HG03196 (cell line): ENCODE measurements at regions not wholly inside any gene's neighbourhood (a gene's known extent, or its start where the extent isn't known, plus 50 kb on each side); places are given as distances from the start of the nearest gene placed in this dataset.

Experiments
- ATAC-seq: cut with Tn5 transposase; IDR thresholded peaks from one replicate; pipeline ENCODE4 v1.9.1; 2021; ENCODE audit not compliant: unreplicated experiment

GRCh38 chr4:45102716-45103115 is 376.4 kb upstream of the GNPDA2 start:
- ATAC-seq, result no peak

DNA sequence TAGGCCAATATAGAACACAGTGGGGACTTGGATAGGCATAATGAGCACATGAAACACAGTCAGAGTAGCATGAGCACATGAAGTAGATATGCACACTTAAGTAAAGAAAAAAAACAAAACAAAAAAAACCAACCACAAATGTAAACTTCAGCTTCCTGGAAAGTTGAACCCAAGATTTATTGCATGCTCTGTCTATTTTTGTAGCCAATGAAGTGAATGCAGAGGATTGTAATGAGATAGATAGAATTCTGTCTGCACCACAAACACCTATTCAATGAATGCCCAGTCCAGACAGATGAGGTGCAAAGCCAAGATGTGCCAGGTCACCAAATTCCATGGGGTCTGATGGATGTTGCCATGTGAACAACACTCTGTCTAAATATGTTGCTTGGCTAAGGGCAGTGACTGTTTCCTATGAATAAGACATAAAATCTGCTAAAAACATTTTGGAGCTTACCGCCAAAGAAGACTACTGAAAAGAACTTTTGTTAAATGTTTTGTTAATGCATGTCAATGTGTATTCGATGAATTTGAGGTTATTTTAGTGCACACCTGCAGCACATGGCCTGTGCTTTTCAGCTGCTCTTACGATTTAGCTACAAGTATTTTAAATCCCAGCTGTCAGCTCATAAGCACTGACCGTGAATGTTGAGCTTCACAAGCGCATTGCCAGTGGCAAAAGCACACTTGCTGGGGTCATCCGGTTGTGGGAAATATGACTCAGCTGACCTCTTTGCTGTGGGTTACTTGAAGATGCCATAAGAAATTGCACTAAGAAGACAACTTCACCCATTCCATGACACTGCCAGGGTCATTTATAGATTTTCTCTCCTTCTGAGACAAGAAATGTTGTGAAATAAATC is 374.8 kb upstream of the GNPDA2 start:
- no peak for ATAC-seq

DNA sequence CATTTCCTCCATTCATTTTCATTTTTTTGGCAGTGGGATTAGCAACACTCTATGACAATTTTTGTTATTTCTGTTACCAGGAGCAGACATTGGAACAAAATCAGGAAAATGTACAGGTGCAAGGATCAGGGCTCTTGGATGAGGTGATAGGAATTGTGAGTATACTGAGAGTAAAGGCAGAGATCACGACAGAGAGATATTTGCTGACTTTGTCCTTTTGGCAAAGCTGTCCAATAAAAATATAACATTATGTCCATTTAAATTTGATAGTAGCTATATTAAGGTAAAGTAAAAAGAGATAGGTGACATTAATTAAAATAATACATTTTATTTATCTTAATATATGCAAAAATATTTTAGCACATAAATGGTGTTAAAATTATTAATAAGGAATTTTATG is 373.1 kb upstream of the GNPDA2 start:
- ATAC-seq, result no peak

- ATAC-seq, result no peak
Observed at GRCh38 chr4:45094684-45095083, 368.3 kb upstream of the GNPDA2 start.

DNA sequence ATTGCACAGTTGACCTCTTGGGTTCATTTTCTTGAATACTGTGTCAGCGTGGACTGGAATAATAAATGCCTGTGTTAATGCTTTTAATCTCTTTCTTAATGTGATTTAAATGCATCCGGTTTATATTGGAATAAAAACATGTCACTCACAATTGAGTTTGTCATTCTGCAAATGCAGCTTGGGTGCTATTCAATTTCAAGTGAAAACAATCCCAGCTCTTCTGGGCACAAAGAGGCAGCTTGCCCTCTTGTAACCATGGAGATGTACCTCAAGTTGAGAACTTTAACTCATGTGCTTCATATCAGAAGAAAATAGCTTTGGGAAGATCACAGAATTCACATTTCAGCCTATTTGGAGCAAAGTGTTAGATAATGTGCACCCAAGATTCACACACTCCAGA is 355.7 kb upstream of the GNPDA2 start:
- no peak for ATAC-seq

DNA sequence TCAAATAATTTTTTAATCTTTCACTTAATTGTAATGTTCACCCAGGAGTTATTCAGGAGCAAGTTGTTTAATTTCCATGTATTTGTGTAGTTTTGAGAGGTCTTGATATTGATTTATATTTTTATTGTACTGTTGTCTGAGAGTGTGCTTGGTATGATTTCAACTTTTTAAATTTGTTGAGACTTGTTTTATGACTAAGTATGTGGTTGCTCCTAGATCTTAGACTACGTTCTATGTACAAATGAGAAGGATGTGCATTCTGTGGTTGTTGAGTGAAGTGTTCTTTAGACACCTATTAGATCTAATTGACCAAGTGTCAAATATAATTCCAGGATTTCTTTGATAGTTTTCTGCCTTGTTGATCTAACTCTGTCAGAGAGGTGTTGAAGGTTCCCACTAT is 353.3 kb upstream of the GNPDA2 start:
- ATAC-seq, result no peak

DNA sequence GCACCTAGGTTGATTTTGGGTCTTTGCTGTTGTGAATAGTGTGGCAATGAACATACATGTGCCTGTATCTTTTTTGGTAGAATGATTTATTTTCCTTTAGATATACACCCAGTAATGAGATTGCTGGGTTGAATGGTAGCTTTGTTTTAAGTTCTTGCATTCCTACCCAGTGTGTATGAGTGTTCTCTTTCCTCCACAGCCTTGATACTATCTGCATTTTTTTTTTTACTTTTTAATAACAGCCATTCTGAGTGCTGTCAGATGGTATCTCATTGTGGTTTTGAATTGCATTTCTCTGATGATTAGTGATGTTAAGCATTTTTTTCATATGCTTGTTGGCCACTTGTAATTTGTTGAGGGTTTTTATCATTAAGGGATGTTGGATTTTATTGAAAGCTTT is 351.8 kb upstream of the GNPDA2 start:
- no peak for ATAC-seq

DNA sequence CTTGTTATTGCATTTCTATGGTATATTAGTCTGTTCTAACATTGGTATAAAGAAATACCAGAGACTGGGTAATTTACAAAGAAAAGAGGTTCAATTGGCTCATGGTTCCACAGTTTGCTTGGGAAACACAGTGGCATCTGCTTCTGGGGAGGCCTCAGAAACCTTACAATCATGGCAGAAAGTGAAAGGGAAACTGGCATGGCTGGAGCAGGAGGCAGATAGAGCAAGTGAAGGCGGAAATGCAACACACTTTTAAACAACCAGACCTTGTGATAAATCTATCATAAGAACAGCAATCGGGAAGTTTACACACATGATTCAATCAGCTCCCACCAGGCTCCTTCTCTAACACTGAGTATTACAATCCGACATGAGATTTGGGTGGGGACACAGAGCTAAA is 346.6 kb upstream of the GNPDA2 start:
- ATAC-seq, result no peak

DNA sequence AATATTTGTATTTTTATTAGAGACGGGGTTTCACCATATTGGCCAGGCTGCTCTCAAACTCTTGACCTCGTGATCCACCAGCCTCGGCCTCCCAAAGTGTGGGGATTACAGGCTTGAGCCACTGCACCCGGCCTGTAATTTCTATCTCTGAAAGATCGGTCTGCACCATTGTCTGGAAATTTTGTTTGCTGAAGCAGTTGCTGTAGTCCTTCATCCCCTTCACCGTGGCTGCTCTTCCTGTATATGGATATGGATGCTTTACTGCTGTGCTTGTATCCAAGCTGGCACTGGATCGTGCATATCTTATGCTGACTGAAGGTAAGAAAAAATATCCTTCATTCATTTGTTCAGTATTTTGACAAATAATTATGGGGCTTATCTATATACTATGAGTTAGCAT is 338.4 kb upstream of the GNPDA2 start:
- no peak for ATAC-seq

GRCh38 chr4:45063696-45064095 is 337.3 kb upstream of the GNPDA2 start:
- no peak for ATAC-seq

GRCh38 chr4:45062935-45063545 is 336.7 kb upstream of the GNPDA2 start:
- ATAC-seq, result no peak

- no peak for ATAC-seq
Observed at GRCh38 chr4:45043911-45044310, 317.6 kb upstream of the GNPDA2 start.

DNA sequence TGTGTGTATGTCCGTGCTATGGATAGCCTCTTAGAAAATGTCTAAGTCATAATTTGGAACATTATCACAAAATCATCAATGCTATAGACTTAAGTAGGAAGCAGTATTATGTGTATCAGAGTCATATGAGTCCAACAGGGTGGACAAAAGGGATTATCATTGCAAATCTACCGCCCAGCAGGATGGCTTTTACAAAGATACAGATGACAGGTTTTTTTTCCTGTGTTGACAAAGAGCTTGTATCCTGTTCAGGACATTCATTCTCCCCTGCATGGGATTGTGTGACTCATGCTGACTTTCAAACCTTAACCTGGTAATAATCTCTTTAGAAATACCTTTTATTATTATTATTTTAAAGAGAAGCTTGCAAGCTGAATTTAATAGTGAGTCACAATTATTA is 310.3 kb upstream of the GNPDA2 start:
- no peak for ATAC-seq

DNA sequence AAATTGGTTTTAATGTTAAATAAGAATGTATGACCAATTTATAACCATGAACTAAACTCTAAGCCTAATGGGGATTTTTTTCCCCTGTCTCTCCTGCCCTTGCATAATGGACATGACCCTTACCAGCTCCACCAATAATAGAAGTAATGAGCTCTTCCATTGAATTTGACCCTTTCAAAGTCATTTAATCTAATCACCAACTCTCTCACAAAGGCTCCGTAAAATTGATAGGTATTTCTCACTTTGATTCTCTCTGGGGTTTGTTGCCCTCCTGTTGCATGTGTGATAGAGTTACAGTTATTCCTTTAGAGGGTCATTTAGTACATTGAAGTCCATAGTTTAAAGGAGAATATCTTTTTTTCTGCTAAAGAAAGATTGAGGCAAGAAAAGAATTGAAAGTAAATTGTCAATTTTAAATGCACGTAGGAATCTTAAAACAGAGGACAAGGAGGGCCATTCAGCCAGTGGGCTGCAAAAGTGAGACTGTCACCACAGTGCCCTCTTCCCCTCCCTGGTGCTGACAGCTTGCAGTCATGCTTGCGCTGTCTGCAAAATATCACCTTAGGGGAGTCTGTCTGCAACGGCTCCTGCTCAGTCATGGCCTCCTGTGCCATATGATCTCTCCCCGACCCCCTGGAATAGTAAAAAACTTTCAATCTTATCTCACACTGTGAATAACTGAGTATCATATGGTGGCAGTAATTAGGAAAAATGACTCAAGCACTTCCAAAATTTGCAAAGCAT is 307.5 kb upstream of the GNPDA2 start:
- ATAC-seq, result no peak

DNA sequence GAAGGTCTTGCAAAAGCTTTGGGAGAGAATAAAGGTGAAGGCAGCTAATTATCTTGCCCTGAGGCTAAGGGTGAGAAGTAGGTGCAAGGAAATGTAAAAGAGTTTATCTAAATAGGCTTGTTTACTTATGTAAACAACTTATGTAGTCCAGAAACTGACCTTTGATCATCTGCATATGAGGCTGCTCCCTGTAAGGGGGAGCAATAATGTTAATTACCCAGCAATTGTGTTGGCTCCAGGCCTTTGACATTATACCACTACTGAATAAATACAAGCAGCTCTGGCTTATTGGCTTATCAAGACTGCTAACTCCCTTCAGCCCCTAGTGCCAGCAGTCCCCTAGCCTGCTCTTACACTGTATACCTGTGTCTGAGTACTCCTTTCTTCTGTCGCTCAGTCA is 303.7 kb upstream of the GNPDA2 start:
- ATAC-seq, result no peak

- no peak for ATAC-seq
Observed at GRCh38 chr4:45007508-45007907, 281.2 kb upstream of the GNPDA2 start.

DNA sequence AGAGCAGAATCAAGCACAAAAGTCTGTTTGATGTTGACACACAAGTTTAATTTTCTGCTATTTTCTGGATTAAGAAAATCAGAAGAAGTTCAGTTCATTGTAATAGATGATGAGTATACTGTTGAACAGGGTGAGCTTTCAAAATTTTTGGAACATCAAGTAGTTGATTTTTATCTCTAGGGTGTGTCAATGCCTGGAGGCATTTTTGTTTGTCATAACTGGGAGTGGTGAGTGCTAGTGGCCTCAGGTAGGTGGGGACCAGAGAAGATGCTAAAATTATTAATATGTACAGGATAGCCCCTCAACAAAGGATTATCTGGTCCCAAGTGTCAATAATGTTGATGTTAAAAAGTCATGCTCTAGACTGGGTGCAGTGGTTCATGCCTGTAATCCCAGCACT is 279.7 kb upstream of the GNPDA2 start:
- no peak for ATAC-seq

DNA sequence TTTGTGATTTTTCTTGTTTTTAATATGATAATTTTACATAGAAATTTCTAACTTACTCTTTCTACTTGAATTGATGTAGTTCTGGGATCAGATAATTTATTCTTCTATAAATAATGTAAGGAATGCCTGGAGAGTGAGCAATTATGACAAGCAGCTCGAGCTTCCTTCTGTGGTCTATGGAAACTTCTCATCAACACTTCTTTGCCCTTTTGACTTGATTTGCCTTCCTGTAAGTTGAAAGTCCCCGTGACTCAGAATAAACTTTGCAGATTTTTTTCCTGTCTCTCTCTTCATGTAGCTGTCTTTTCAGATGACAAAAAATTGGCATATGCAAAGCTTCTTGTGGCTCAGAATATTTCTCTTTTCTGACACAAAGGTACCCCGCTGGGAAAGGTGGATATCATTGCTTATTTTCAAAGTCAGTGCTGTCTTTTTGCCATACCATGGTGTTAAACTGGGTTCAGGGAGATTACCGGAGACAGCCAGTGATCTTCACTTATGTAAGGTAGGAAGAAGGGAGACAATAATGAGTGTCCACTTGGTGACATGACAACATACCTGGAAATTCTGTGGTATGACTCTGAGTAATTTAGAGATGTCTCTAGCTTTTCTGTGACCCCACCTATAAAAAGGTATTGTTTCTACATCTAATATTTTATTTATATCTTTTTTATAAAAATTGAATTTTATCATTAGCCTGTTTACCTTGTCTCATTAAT is 278.6 kb upstream of the GNPDA2 start:
- ATAC-seq, result no peak

DNA sequence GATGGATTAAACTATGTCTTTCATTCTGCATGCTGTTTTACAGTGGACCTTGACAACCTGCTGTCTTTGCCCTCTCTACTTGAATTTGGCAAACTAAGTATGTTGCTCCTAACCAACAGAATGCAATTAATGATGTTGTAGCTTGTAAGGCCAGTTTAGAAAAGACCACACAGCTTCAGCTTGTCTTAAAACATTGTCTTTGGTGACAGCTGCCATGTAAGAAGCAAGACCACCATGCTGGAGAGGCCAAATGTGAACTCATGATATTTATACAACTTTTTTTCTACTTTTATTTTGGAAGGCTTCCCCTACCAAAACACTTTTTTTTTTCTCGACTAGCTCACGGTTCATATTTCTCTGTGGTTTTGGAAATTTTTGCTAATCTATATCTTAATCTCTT is 278.0 kb upstream of the GNPDA2 start:
- ATAC-seq, result no peak

- ATAC-seq, result no peak
Observed at GRCh38 chr4:44996276-44996845, 270.0 kb upstream of the GNPDA2 start.

DNA sequence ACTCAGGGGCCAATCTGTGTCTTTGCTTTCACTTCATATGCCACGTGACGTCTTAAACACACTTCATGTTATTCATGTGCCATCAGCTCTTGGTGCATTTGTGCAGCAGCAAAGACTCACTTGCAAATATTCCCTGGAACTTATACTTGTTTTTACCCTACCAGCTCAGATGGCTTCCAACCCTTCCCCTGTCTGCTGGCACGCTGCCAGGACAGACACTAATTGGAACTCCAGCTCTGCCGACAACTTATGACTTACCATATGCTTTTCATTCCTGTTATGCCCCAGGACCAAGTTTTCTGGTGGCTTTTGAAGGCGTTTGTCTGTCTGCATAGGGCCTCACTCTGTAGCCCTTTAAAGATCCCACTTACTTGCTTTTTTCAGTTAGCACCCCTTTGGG is 261.7 kb upstream of the GNPDA2 start:
- no peak for ATAC-seq
